ENCODE measurements at regions not wholly inside any gene's neighbourhood (a gene's known extent, or its start where the extent isn't known, plus 50 kb on each side); places are given as distances from the start of the nearest gene placed in this dataset.

GRCh38 chr7:81030472-81030871 lies 111.6 kb upstream of the SEMA3C start:
- TF ChIP-seq ZNF878 (CRISPR knock-in tag; IDR thresholded peaks at IDR 0.05): no peak
- no peak for TF ChIP-seq ZKSCAN5 (CRISPR knock-in tag; IDR thresholded peaks at IDR 0.05)
- TF ChIP-seq CTCF (CRISPR knock-in tag; IDR thresholded peaks at IDR 0.05): no peak
- no peak for TF ChIP-seq HIVEP1 (CRISPR knock-in tag; IDR thresholded peaks at IDR 0.05)
- TF ChIP-seq MXD1 (CRISPR knock-in tag; IDR thresholded peaks at IDR 0.05): no peak
- TF ChIP-seq ZBTB49 (CRISPR knock-in tag; IDR thresholded peaks at IDR 0.05; ENCODE audit: borderline replicate concordance): no peak
- no peak for TF ChIP-seq MAFF (IDR thresholded peaks at IDR 0.05; ENCODE audit: low read depth, low read length)

All from HepG2 (cell line).